ENCODE measurements at regions not wholly inside any gene's neighbourhood (a gene's known extent, or its start where the extent isn't known, plus 50 kb on each side); places are given as distances from the start of the nearest gene placed in this dataset.

GRCh38 chr18:57276829-57277228 is 75.5 kb upstream of the ST8SIA3 start:
- Histone ChIP-seq H3K27ac (no peak overlapping the region), H3K27me3 (peaks cover 0 to 12% (median 7%) of the 10 kb centered on the region in 7 donors), H3K4me3 (no peak overlapping the region), H3K9me3 (no peaks in the 10 kb centered on the region), H3K36me3 (no peaks in the 10 kb centered on the region), H3K4me1 (no peaks in the 10 kb centered on the region)
- intact Hi-C loops (cut with DNase I) = no loop called here
- DNase-seq = no peak
- ATAC-seq = no peak
- WGBS, 2 donors = 79 to 91% methylated on average over 2 of the region's 2 CpGs
- TF ChIP-seq CTCF (IDR thresholded peaks at IDR 0.05) = no peak

GRCh38 chr18:57278933-57279332 is 73.4 kb upstream of the ST8SIA3 start:
- H3K4me3 ChIP-seq = no peak overlapping the region
- no peak overlapping the region for H3K27ac ChIP-seq
- no peaks in the 10 kb centered on the region for H3K36me3 ChIP-seq
- no peak for ATAC-seq
- intact Hi-C loops (cut with DNase I) = no loop called here
- H3K27me3 ChIP-seq = peaks cover 0 to 12% (median 0%) of the 10 kb centered on the region in 7 donors
- H3K9me3 ChIP-seq = no peaks in the 10 kb centered on the region
- H3K4me1 ChIP-seq = no peaks in the 10 kb centered on the region
- TF ChIP-seq CTCF (IDR thresholded peaks at IDR 0.05) = no peak
- DNase-seq = no peak

GRCh38 chr18:57281519-57281918 is 70.8 kb upstream of the ST8SIA3 start:
- DNase-seq (no peak), ATAC-seq (no peak)
- intact Hi-C loops (cut with DNase I) = no loop called here
- Histone ChIP-seq H3K4me1 (no peaks in the 10 kb centered on the region), H3K27me3 (peaks cover 0 to 3% (median 0%) of the 10 kb centered on the region in 7 donors), H3K27ac (no peak overlapping the region), H3K9me3 (peaks cover 0 to 3% (median 0%) of the 10 kb centered on the region in 11 donors), H3K4me3 (no peak overlapping the region), H3K36me3 (no peaks in the 10 kb centered on the region)
- 81 to 82% methylated on average over 5 of the region's 5 CpGs for WGBS, 2 donors
- TF ChIP-seq CTCF (IDR thresholded peaks at IDR 0.05) = no peak

GRCh38 chr18:57286949-57287348 is 65.4 kb upstream of the ST8SIA3 start:
- intact Hi-C loops (cut with DNase I) = no loop called here
- Histone ChIP-seq H3K4me1 (no peaks in the 10 kb centered on the region), H3K27me3 (peaks cover 0 to 14% (median 0%) of the 10 kb centered on the region in 7 donors), H3K9me3 (peaks cover 0 to 14% (median 3%) of the 10 kb centered on the region in 11 donors), H3K36me3 (no peaks in the 10 kb centered on the region), H3K27ac (no peak overlapping the region), H3K4me3 (no peak overlapping the region)
- WGBS, 2 donors = 61 to 69% methylated on average over 2 of the region's 2 CpGs
- no peak for ATAC-seq
- TF ChIP-seq CTCF (IDR thresholded peaks at IDR 0.05) = no peak
- no peak for DNase-seq

All from heart right ventricle (tissue), 16 donors.